Omental fat pad (tissue), 1 donor: ENCODE measurements at regions not wholly inside any gene's neighbourhood (a gene's known extent, or its start where the extent isn't known, plus 50 kb on each side); places are given as distances from the start of the nearest gene placed in this dataset. TPM values are rescaled to one million over a fixed set of nuclear protein-coding genes. Genes with fewer than 3 reads are reported as not detected.

Experiments
- small RNA-seq: library from RNA; depleted of rRNA; stranded (forward); fragments of <200 nt; gene quantifications from one replicate; pipeline ENCODE3, GENCODE V24; 2016

Small RNA genes lying in the stretch of these regions (small RNA-seq; reads per million reads assigned to genes)
- not detected for gene RF00322
- not detected for gene RN7SL292P
- not detected for gene ROBO2P1
